OCI-LY1 (cell line): ENCODE measurements at regions not wholly inside any gene's neighbourhood (a gene's known extent, or its start where the extent isn't known, plus 50 kb on each side); places are given as distances from the start of the nearest gene placed in this dataset.

ENCODE experiments used
- CTCF ChIP-seq: fragments of 200-600 bp; sonication (generic), shearing (Covaris generic); IDR thresholded peaks from 2 replicates; pipeline ENCODE4 v1.5.1; 2017; ENCODE audit warnings: mild to moderate bottlenecking, antibody characterized with exemption, low read length, moderate library complexity, mixed read lengths
- EZH2 ChIP-seq: fragments of 200-600 bp; sonication (generic), shearing (Covaris generic); IDR thresholded peaks from 2 replicates; pipeline ENCODE4 v1.8.0; 2017; ENCODE audit warnings: borderline replicate concordance, mixed run types, mild to moderate bottlenecking, antibody characterized with exemption, low read length, moderate library complexity, mixed read lengths

DNA sequence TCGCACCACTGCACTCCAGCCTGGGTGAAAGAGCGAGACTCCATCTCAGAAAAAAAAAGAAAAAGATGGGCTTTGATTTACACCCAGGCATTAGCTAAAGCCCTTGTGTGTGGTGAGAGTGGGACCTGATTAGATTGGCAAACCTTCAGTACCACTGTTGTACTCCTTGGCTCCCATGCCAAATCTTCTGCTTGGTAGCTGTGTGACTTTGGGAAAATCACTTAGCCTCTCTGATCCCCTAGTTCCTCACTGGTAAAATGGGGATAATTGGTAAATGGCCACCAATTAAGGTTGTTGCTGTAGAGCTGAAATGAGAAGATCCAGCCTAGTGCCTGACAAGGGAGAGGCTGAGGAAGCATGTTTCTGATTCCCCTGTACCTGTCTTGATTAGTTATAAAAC lies 63.7 kb downstream of the SLC25A47 start:
- TF ChIP-seq CTCF (no peak), EZH2 (no peak)
